Small intestine (tissue), 7 donors: ENCODE measurements at regions not wholly inside any gene's neighbourhood (a gene's known extent, or its start where the extent isn't known, plus 50 kb on each side); places are given as distances from the start of the nearest gene placed in this dataset.

ENCODE experiments used
- DNase-seq, 2 donors: peaks; one replicate each; pipeline versions ENCODE4 v3.0.0 to v3.0.0-alpha.2; 2013
- FAIRE-seq: peaks from 2 replicates; lab custom pipeline; 2012; peaks lifted over from hg19 to GRCh38; lab: Jason Lieb, UNC
- H3K27ac ChIP-seq, 3 donors: one replicate each; pipeline ENCODE4 v1.5.1; 2013; ENCODE audit warnings: low read length in 2 of 3, mild to moderate bottlenecking in 2 of 3, control low read depth in 1 of 3, inconsistent platforms in 1 of 3, low read depth in 1 of 3, moderate library complexity in 1 of 3
- H3K27me3 ChIP-seq, 3 donors: one replicate each; pipeline ENCODE4 v1.6.1; 2013; ENCODE audit warnings: low read length in 3 of 3, inconsistent platforms in 1 of 3; ENCODE audit not compliant: control insufficient read depth in 3 of 3, insufficient read depth in 3 of 3
- H3K36me3 ChIP-seq, 3 donors: one replicate each; pipeline ENCODE4 v1.6.1; 2013; ENCODE audit warnings: low read length in 3 of 3, inconsistent platforms in 1 of 3, low read depth in 1 of 3, mild to moderate bottlenecking in 1 of 3, moderate library complexity in 1 of 3; ENCODE audit not compliant: control insufficient read depth in 3 of 3, insufficient read depth in 2 of 3
- H3K4me1 ChIP-seq, 3 donors: one replicate each; pipeline ENCODE4 v1.6.1; 2013; ENCODE audit warnings: low read length in 2 of 3, inconsistent platforms in 1 of 3, low read depth in 1 of 3, mild to moderate bottlenecking in 1 of 3, moderate library complexity in 1 of 3; ENCODE audit not compliant: control insufficient read depth in 3 of 3, insufficient read depth in 2 of 3
- H3K4me3 ChIP-seq, 3 donors: one replicate each; pipeline ENCODE4 v1.5.1; 2013; ENCODE audit warnings: low read length in 3 of 3, control low read depth in 1 of 3, inconsistent platforms in 1 of 3, low read depth in 1 of 3, mild to moderate bottlenecking in 1 of 3, moderate library complexity in 1 of 3
- H3K9me3 ChIP-seq, 2 donors: one replicate each; pipeline ENCODE4 v1.6.1; 2013; ENCODE audit warnings: low read depth in 1 of 2, low read length in 1 of 2; ENCODE audit not compliant: control insufficient read depth in 2 of 2, insufficient read depth in 1 of 2
- WGBS, 3 donors: extraction: QIAGEN DNeasy Blood & Tissue Kit; methylation state at CpG; one replicate each; pipeline ENCODE4 v1.1.7; 2013; 5-methylcytosine and 5-hydroxymethylcytosine counted together
- donor health status: healthy with polysubstance abuse.
- donor health status: control.
- donor health status: control.
- donor health status: Bipolar disorder and iron deficiency.
- donor health status: healthy.

DNA sequence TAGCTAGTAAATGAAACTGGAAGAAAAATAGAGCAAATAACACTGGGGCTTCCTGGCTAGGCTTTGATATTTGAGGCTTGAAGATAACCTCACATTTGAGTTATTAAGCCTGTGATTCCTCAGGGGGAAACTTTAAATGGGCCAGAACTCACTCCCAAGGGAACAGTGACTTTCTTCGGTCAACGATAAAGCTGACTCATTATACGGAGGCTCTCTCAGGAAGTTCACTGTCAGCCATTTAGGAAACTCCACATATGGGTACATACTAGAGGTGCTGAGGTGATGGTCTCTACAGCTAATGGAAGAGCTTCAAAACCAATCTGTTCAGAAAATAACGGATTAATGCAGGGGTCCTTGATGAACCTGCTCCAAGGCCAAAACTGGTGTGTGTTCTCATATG is 120.8 kb downstream of the SH2D1A start:
- DNase-seq: no peak
- WGBS, 3 donors: 75 to 86% (median 82%) methylated on average over 4 of the region's 4 CpGs

DNA sequence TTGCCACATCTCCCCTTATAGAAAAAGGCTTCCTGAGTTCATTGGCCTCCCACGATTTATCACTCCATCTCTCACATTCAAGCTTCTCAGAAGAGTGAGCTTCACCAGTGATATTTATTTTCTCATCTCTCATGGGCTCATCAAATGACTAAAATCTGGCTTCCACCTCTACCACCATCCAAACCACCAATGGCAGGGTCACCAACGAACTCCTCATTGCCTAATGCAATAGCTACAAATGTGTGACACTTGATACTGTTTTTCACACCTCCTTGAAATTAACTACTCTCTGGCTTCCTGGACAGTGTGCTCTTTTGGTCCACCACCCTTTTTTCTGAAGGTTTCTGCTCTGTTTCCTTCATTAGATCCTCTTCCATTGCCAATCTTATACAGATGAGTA is 129.0 kb downstream of the SH2D1A start:
- H3K27me3 ChIP-seq: no peaks in the 10 kb centered on the region
- 45 to 60% (median 49%) methylated on average over 2 of the region's 2 CpGs for WGBS, 3 donors
- H3K36me3 ChIP-seq: no peaks in the 10 kb centered on the region
- H3K4me3 ChIP-seq: no peak overlapping the region
- H3K27ac ChIP-seq: no peak overlapping the region
- H3K4me1 ChIP-seq: no peaks in the 10 kb centered on the region
- no peaks in the 10 kb centered on the region for H3K9me3 ChIP-seq
- FAIRE-seq (no peak), DNase-seq (no peak)

More for the DNA sequence above, 120.8 kb downstream of the SH2D1A start:
- no peak for FAIRE-seq
- H3K9me3 ChIP-seq: no peaks in the 10 kb centered on the region
- H3K27me3 ChIP-seq: no peaks in the 10 kb centered on the region
- no peak overlapping the region for H3K27ac ChIP-seq
- H3K4me1 ChIP-seq: no peaks in the 10 kb centered on the region
- H3K4me3 ChIP-seq: no peak overlapping the region
- no peaks in the 10 kb centered on the region for H3K36me3 ChIP-seq

DNA sequence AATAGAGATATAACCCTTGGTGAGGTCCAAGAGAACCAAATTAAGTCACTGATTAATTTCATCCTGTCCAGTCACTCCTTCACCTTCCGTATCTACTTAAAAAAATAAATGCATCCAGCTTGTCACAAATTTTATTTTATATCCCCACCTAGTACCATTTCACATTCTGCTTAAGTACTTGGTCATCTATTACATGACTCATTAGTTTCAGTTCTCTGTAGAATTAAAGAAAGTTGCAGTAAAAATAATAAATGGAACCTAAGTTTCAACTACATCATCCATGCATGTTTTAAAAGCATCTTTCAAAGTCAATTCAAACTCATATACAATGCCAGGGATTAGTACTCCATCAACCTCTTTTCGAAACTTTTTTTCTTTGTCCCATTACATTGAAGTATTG is 130.2 kb downstream of the SH2D1A start:
- no peaks in the 10 kb centered on the region for H3K4me1 ChIP-seq
- no peaks in the 10 kb centered on the region for H3K9me3 ChIP-seq
- FAIRE-seq: no peak
- H3K27ac ChIP-seq: no peak overlapping the region
- H3K4me3 ChIP-seq: no peak overlapping the region
- no peaks in the 10 kb centered on the region for H3K27me3 ChIP-seq
- WGBS, 3 donors: 65 to 92% (median 82%) methylated on average over 2 of the region's 2 CpGs
- H3K36me3 ChIP-seq: no peaks in the 10 kb centered on the region
- no peak for DNase-seq

DNA sequence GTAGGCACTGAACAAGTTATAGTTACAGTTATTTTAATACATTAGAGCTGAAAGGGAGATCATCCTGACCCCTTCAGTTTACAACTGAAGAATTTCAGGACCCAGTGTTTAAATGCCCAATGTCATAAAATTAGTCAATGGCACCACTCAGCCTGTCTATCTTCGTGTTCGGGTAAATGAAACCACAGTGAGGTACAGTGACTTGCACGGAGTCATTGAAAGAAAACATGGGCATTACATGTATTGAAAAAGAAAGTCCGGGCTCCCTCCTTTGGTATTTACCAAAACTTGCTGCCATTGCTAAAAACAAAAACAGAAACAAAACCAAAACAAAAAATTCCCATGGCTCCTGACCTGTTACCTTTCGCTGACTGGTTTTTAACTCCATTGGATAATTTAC is 131.7 kb downstream of the SH2D1A start:
- FAIRE-seq (no peak), DNase-seq (no peak)
- H3K4me3 ChIP-seq: no peak overlapping the region
- no peaks in the 10 kb centered on the region for H3K9me3 ChIP-seq
- no peaks in the 10 kb centered on the region for H3K4me1 ChIP-seq
- no peaks in the 10 kb centered on the region for H3K27me3 ChIP-seq
- H3K27ac ChIP-seq: no peak overlapping the region
- H3K36me3 ChIP-seq: no peaks in the 10 kb centered on the region
- WGBS, 3 donors: 70 to 79% (median 77%) methylated on average over 5 of the region's 5 CpGs

DNA sequence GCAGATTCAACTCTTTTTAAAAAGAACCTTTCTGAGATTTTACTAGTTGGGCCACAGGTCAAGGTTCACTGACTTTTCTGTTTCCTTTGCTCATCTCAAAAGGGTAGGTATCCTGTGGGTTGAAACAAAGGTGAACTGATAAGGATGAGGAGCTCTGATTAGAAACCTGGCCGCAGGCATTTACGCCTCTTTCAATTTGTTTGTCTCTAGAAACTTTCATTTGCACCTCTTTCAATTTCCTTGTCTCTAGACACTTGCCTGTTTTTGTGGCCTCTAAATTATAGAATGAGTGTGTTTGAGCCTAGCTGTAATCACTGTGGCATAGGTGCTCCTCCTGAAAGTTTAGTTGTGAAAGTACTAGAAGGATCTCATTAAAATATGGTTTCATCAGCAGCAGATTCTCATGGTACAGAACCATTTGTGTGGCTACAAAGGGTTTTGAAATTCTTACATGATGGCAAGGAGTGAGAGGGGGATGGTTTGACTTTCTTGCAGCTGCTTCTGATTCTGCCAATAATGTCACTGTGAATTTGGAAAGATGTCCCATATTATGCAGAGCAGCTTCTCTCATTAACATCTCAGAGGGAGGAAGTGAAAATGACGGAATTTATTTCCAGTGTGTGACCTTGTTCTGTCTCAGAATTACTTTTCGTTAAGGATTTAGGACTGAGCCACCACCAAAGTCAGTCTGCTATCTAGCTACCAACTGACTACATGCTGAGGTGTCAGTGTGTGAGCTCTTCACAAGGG is 142.2 kb downstream of the SH2D1A start:
- Histone ChIP-seq H3K4me1 (no peaks in the 10 kb centered on the region), H3K4me3 (no peak overlapping the region), H3K27me3 (no peaks in the 10 kb centered on the region), H3K27ac (no peak overlapping the region), H3K36me3 (no peaks in the 10 kb centered on the region), H3K9me3 (no peaks in the 10 kb centered on the region)
- no peak for FAIRE-seq
- 65 to 72% (median 68%) methylated on average over 4 of the region's 4 CpGs for WGBS, 3 donors
- DNase-seq: no peak

DNA sequence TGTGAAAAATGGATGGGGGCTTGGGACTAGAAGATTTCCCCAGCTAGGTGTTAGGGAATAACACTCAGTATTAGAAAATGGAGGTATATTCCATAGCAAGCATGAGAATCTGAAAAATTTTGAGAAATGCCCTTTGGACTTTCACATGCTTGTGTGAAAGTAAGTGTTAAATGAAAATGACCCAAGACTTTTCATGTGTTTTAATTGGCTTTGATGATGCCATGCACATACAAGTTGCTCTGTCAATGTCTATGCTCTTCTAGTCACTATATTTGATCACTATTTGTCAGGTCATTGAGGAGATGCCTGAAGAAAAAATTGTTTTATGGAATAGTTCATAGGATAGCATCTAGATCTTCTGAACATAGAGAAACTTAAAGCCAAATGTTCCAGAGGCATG is 147.6 kb downstream of the SH2D1A start:
- Histone ChIP-seq H3K4me3 (no peak overlapping the region), H3K27ac (no peak overlapping the region), H3K27me3 (no peaks in the 10 kb centered on the region), H3K9me3 (no peaks in the 10 kb centered on the region), H3K36me3 (no peaks in the 10 kb centered on the region), H3K4me1 (no peaks in the 10 kb centered on the region)
- DNase-seq (no peak), FAIRE-seq (no peak)

DNA sequence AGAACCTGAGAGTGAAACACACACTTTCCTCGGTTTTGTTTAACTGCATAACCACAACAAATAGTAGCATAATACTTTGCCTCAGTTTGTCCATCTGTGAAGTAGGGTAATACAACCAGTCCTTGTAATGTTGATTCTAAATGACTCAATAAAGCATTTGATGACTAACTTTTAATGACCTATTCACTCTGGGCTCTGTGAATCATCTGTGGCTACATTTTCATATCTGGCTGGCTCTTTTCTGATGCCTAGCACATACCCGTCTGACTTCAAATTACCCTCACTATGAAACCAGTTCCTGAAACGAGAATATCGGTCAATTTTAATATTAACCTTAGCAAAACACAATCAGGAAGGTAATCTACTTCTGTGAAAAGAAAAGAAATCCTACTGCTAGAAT is 151.0 kb downstream of the SH2D1A start:
- no peaks in the 10 kb centered on the region for H3K9me3 ChIP-seq
- peaks cover 0 to 3% (median 0%) of the 10 kb centered on the region in 3 donors for H3K27me3 ChIP-seq
- no peak for DNase-seq
- no peak overlapping the region for H3K27ac ChIP-seq
- H3K4me3 ChIP-seq: no peak overlapping the region
- H3K4me1 ChIP-seq: no peaks in the 10 kb centered on the region
- 60 to 80% (median 70%) methylated on average over 4 of the region's 4 CpGs for WGBS, 3 donors
- no peaks in the 10 kb centered on the region for H3K36me3 ChIP-seq
- no peak for FAIRE-seq

DNA sequence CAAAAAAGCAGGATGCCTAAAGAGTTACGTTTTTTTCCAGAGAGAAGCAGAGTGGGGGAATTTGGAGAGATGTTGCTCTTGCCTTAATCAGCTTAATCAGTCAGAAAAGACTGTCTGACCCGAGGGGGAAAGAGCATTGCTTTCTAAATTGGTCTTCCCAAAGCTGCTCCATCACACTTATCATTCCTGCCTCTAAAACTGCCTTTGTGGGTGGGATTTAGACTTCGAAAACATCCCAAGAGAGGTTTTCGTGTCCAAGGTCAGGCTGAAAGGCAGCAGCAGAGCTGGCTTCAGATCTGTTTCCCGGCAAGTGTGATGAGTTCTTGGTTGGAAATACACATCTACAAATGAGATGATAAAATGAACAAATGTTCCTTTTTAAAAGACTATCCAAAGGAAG is 155.2 kb downstream of the SH2D1A start:
- WGBS, 3 donors: 24 to 46% (median 37%) methylated on average over 5 of the region's 5 CpGs
- Histone ChIP-seq H3K36me3 (no peaks in the 10 kb centered on the region), H3K9me3 (no peaks in the 10 kb centered on the region), H3K27me3 (peaks cover 0 to 3% (median 0%) of the 10 kb centered on the region in 3 donors), H3K4me3 (no peak overlapping the region), H3K4me1 (no peaks in the 10 kb centered on the region), H3K27ac (no peak overlapping the region)
- no peak for FAIRE-seq
- DNase-seq: no peak

DNA sequence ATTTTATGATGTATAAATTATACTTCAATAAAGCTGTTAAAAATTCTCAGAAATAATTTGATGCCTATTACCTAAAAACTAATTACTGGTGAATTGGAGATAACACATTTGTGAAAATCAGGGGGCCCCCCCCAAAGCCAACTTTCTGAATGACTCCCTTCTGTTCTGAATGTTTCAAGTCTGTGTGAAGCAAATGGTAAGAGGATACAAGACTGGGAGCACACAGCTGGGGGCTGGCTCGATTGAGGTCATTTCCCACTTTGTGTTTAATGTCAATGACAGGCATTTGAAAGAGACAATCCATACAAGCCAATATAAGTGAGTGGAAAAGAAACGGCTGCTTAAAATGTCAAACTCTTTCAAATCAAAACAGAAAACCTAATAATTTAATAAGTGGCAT is 155.8 kb downstream of the SH2D1A start:
- H3K9me3 ChIP-seq: no peaks in the 10 kb centered on the region
- H3K36me3 ChIP-seq: no peaks in the 10 kb centered on the region
- H3K4me1 ChIP-seq: no peaks in the 10 kb centered on the region
- H3K4me3 ChIP-seq: no peak overlapping the region
- DNase-seq: no peak
- peaks cover 0 to 3% (median 0%) of the 10 kb centered on the region in 3 donors for H3K27me3 ChIP-seq
- FAIRE-seq: no peak
- WGBS, 3 donors: 33 to 43% (median 37%) methylated on average over 2 of the region's 2 CpGs
- H3K27ac ChIP-seq: no peak overlapping the region
